ENCODE measurements at regions not wholly inside any gene's neighbourhood (a gene's known extent, or its start where the extent isn't known, plus 50 kb on each side); places are given as distances from the start of the nearest gene placed in this dataset.
A peak's percentile ranks its signal among the peaks of the same experiment; 100 is the strongest.
"Not testable (repeated sequence)": the region's sequence is repeated elsewhere in the genome, so short reads cannot be mapped to it uniquely, and the experiment has no call there.

DNA sequence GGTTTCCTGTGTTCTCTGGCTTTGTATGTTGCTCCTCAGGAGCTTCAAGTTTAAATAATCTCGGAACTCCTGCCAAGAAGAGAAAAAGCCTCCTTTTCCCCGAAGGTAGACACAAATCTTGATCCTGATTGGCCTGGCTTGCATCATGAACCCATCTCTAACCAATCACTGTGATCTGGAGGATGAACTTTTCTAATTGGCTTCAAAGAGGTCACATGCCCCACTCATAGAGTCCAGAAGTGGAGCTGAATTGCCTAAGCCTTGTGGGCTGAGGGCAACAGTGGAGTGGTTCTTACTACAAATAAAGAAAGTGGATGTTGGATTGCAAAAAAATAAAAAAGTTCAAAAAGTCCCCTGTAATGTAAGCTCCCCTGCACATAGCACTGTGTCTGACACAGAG, 245.9 kb downstream of the MID1IP1 start:
- Histone ChIP-seq H3K4me3 (ENCODE audit: insufficient read depth, low read depth, low read length) (no peak overlapping the region), H3K36me3 (replicated peaks; ENCODE audit: control insufficient read depth, insufficient read depth, low read length) (no peaks in the 10 kb centered on the region), H3K27me3 (ENCODE audit: control insufficient read depth, insufficient read depth, low read length) (no peaks in the 10 kb centered on the region)
- no peak for DNase-seq

DNA sequence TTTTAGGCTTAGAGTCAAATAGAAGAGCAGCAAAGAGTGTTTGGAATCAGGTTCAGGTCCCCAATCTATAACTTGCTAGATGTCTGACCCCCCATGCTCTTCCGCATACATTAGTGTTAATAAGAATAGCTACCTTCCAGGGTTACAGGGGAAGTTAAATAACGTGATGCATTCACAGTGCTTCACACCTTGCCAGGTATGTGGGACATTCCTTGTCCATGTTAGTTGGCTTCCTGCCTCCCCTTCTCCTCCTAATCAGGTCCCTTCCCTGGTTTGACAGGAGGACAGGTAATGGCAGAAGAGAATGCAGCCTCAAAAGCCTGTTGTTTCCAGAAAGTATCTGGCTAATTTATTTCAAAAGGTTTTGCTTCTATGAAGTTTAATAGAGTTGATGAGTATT, 248.7 kb downstream of the MID1IP1 start:
- Histone ChIP-seq H3K36me3 (replicated peaks; ENCODE audit: control insufficient read depth, insufficient read depth, low read length) (no peaks in the 10 kb centered on the region; the same call in 1 of the 2 replicates), H3K27me3 (ENCODE audit: control insufficient read depth, insufficient read depth, low read length) (no peaks in the 10 kb centered on the region), H3K4me3 (ENCODE audit: insufficient read depth, low read depth, low read length) (no peak overlapping the region)
- DNase-seq = no peak

DNA sequence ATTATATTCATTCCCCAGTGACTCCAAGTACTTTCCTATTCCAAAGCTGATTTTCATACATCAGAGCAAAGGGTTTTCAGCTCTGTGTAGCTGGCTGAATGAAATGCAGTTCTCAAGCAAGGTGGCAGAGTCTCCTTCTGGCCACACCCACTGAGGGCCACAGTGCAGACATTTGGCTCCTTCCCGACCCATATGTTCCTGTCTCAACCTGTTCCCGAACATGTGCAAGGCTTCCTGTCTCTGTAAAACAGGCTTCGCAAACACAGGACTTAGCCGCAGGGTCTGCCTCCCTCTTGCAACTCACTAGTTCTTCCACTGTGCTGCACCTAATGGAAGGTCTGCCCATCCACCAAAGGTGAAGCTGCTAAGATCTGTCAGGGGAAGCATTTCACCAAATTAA, 249.2 kb downstream of the MID1IP1 start:
- H3K36me3 ChIP-seq (replicated peaks; ENCODE audit: control insufficient read depth, insufficient read depth, low read length) = no peaks in the 10 kb centered on the region; the same call in 1 of the 2 replicates
- DNase-seq = no peak
- no peak overlapping the region for H3K4me3 ChIP-seq (ENCODE audit: insufficient read depth, low read depth, low read length)
- H3K27me3 ChIP-seq (ENCODE audit: control insufficient read depth, insufficient read depth, low read length) = no peaks in the 10 kb centered on the region

DNA sequence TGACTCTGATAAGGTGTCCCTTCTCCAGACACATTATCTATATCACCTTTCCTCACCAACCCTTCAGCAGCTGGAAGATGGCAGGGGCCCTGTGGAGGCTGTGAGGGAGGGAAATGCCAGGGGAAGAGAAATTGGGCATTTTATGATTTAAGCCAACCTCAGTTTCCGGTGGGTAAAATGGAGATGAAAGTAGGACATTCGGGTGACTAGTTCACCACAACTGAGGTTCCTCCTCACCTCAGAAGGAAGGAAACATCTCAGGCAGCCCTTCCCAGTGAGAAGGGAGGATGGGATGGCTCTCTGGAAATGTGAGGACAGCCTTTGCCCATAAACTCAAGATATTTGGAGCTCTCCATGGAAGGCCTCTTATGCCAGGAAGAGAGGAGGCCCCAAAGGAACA, 251.5 kb downstream of the MID1IP1 start:
- Histone ChIP-seq H3K36me3 (replicated peaks; ENCODE audit: control insufficient read depth, insufficient read depth, low read length) (no peaks in the 10 kb centered on the region; the same call in 1 of the 2 replicates), H3K27me3 (ENCODE audit: control insufficient read depth, insufficient read depth, low read length) (no peaks in the 10 kb centered on the region), H3K4me3 (ENCODE audit: insufficient read depth, low read depth, low read length) (no peak overlapping the region)
- no peak for DNase-seq

DNA sequence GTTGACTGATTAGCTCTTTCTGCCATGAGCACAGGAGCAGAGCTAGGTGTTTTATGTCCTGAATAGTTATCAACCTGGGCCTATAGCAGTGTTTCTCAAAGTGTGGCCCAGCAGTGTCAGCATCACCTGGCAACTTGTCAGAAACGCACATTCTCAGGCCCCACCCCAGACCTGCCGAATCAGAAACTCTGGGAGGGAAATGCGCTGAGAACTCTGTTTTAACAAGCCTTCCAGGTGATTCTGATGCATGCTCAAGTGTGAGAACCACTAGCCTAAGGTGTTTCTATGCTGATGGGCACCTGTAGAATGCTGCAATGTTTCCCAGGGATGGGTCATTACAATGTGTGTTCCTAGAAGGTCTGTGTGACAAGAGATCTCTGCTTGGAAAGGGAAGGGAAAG, 257.5 kb downstream of the MID1IP1 start:
- no peak overlapping the region for H3K4me3 ChIP-seq (ENCODE audit: insufficient read depth, low read depth, low read length)
- H3K36me3 ChIP-seq (replicated peaks; ENCODE audit: control insufficient read depth, insufficient read depth, low read length) = no peaks in the 10 kb centered on the region
- no peak for DNase-seq
- no peaks in the 10 kb centered on the region for H3K27me3 ChIP-seq (ENCODE audit: control insufficient read depth, insufficient read depth, low read length)

DNA sequence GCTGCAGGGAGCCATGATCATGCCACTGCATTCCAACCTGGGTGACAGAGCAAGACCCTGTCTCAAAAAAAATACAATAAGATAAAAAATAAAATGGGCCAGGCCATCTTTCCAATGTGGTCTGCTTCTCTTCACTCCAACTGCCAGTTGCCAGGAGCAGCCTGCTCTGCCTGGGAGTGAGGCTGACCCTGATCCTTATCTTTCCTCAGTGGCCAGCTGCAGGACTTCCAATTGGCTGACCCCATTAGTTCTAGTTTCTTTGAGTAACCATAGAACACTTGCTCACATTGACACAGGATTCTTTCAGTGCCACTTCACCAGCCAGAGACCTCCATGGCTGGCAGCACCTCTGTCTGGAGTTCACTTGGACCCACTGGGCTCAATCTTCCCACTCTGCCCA, 258.6 kb downstream of the MID1IP1 start:
- no peak for DNase-seq
- H3K4me3 ChIP-seq (ENCODE audit: insufficient read depth, low read depth, low read length) = no peak overlapping the region
- H3K27me3 ChIP-seq (ENCODE audit: control insufficient read depth, insufficient read depth, low read length) = no peaks in the 10 kb centered on the region
- H3K36me3 ChIP-seq (replicated peaks; ENCODE audit: control insufficient read depth, insufficient read depth, low read length) = no peaks in the 10 kb centered on the region

GRCh38 chrX:39063037-39063436, 261.8 kb downstream of the MID1IP1 start:
- no peak for DNase-seq
- no peaks in the 10 kb centered on the region for H3K27me3 ChIP-seq (ENCODE audit: control insufficient read depth, insufficient read depth, low read length)
- no peak overlapping the region for H3K4me3 ChIP-seq (ENCODE audit: insufficient read depth, low read depth, low read length)
- H3K36me3 ChIP-seq (replicated peaks; ENCODE audit: control insufficient read depth, insufficient read depth, low read length) = no peaks in the 10 kb centered on the region

DNA sequence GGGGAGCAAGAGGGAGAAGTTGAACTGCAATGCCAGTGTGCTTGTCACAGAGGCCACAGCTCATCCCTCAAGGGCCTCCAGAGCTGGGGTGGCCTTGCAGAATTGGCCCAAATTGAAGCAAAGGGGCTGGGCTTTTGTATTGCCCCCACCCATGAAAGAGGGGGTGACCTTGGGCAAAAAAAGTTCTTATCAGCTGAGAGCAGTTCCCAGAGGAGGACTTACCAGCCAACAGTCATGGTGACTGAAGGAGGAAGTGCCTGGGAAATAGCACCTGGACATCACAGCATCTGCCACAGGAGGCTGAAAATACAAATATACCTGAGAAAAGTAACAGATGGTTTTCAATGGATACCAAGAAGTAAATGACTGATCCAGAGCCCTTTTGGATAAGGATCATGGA, 262.4 kb downstream of the MID1IP1 start:
- Histone ChIP-seq H3K27me3 (ENCODE audit: control insufficient read depth, insufficient read depth, low read length) (no peaks in the 10 kb centered on the region), H3K4me3 (ENCODE audit: insufficient read depth, low read depth, low read length) (no peak overlapping the region)
- DNase-seq = no peak

DNA sequence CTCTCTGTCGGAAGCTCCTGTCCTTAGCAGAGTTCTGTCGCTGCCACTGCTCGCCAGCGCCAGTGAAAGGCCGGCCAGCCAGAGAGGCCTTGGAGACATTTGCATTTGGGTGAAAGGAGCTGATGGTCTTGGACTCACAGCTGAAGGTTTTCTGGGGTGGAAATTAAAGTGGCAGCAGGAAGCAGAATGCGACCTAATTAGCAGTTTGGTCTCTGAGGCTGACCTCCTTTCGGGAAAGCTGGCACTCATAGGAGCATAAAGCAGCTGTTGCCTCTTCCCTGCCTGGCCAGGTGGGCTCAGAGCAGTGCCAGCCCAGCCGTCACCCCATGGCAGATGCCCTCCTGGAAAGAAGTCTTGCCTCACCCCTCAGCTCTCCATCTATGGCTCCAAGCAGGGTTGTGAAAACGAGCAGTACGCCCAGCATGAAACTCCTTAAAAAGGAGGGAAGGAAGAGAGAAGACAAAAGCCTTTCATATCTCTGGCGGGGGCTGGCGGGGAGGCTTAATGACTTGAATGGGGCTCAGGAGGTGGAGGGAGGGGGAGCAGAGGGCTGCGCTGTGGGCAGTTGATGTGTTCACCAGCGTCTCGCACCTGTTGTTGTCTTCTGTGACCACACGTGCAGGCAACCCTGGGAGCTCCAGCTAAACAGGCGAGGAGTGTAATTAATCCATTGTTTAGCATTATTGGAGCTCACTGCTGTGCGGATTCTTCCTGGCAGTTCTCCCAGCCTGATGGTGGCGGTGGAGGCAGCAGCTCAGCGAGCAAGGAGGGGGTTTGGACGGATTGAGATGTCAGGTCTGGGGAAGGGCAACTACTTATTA, 264.0 kb downstream of the MID1IP1 start:
- H3K4me3 ChIP-seq (ENCODE audit: insufficient read depth, low read depth, low read length) = no peak overlapping the region
- H3K27me3 ChIP-seq (ENCODE audit: control insufficient read depth, insufficient read depth, low read length) = no peaks in the 10 kb centered on the region
- no peaks in the 10 kb centered on the region for H3K36me3 ChIP-seq (replicated peaks; ENCODE audit: control insufficient read depth, insufficient read depth, low read length)
- DNase-seq = peak; percentile 79

More for the DNA sequence above, 262.4 kb downstream of the MID1IP1 start:
- no peaks in the 10 kb centered on the region for H3K36me3 ChIP-seq (replicated peaks; ENCODE audit: control insufficient read depth, insufficient read depth, low read length)

GRCh38 chrX:39067866-39068265, 266.6 kb downstream of the MID1IP1 start:
- Histone ChIP-seq H3K36me3 (replicated peaks; ENCODE audit: control insufficient read depth, insufficient read depth, low read length) (no peaks in the 10 kb centered on the region), H3K4me3 (ENCODE audit: insufficient read depth, low read depth, low read length) (no peak overlapping the region), H3K27me3 (ENCODE audit: control insufficient read depth, insufficient read depth, low read length) (no peaks in the 10 kb centered on the region)
- DNase-seq = no peak

DNA sequence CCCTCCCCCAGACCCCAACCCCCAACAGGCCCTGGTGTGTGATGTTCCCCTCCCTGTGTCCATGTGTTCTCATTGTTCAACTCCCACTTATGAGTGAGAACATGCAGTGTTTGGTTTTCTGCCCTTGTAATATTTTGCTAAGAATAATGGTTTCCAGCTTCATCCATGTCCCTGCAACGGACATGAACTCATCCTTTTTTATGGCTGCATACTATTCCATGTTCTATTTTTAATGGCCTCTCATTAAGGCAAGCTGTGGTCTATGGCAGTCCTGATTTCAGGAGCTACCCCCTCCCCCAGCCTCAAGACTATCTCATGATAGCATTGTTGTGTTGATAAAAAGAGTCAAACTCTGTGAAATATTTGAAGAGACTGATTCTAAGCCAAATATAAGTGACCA, 267.4 kb downstream of the MID1IP1 start:
- H3K27me3 ChIP-seq (ENCODE audit: control insufficient read depth, insufficient read depth, low read length); DNase-seq; H3K4me3 ChIP-seq (ENCODE audit: insufficient read depth, low read depth, low read length); H3K36me3 ChIP-seq (replicated peaks; ENCODE audit: control insufficient read depth, insufficient read depth, low read length): not testable (repeated sequence)

- peak; percentile 26 for DNase-seq
- Histone ChIP-seq H3K4me3 (ENCODE audit: insufficient read depth, low read depth, low read length) (no peak overlapping the region), H3K36me3 (replicated peaks; ENCODE audit: control insufficient read depth, insufficient read depth, low read length) (no peaks in the 10 kb centered on the region), H3K27me3 (ENCODE audit: control insufficient read depth, insufficient read depth, low read length) (no peaks in the 10 kb centered on the region)
These were observed 268.8 kb downstream of the MID1IP1 start for GRCh38 chrX:39070009-39070408.

- H3K4me3 ChIP-seq (ENCODE audit: insufficient read depth, low read depth, low read length) = no peak overlapping the region
- no peaks in the 10 kb centered on the region for H3K36me3 ChIP-seq (replicated peaks; ENCODE audit: control insufficient read depth, insufficient read depth, low read length)
- no peaks in the 10 kb centered on the region for H3K27me3 ChIP-seq (ENCODE audit: control insufficient read depth, insufficient read depth, low read length)
- DNase-seq = no peak
These were observed 271.9 kb downstream of the MID1IP1 start for GRCh38 chrX:39073131-39073530.

DNA sequence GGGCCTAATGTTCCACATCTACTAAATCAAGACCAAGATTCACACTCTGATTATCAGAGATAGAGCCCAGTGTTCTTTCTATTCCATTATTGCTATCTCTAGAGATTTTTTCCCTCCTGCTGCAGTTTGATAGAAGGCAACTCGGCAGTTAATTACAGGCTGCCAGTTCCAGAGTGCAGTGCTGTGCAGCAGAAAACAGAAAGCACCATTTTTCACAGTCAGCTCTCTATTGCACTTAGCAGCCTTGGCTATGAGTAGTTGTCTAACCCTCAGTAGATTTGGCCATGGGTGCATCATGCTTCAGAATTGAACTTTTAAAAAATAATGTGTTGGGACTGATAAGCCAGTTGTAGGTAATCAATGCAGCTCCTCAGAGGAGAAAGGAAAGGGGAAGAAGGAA, 295.3 kb downstream of the MID1IP1 start:
- DNase-seq = peak; percentile 2
- H3K36me3 ChIP-seq (replicated peaks; ENCODE audit: control insufficient read depth, insufficient read depth, low read length) = no peaks in the 10 kb centered on the region

DNA sequence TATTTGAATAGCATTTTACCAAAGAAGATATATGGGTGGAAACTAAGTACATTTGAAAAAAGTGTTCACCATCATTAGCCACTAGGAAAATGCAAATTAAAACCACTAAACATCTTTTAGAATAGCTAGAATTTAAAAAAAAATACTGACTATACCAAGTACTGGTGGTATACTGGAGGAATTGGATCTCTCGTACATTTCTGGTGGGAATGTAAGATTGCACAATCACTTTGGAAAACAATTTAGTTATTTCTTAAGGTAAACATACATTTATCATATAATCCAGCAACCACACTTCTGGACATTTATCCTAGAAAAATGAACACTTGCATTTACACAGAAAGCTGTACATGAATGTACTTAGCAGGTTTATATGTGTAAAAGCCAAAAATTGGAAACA, 303.5 kb downstream of the MID1IP1 start:
- Histone ChIP-seq H3K27me3 (ENCODE audit: control insufficient read depth, insufficient read depth, low read length) (no peaks in the 10 kb centered on the region), H3K4me3 (ENCODE audit: insufficient read depth, low read depth, low read length) (no peak overlapping the region), H3K36me3 (replicated peaks; ENCODE audit: control insufficient read depth, insufficient read depth, low read length) (no peaks in the 10 kb centered on the region)
- DNase-seq = no peak

More for the DNA sequence above, 295.3 kb downstream of the MID1IP1 start:
- Histone ChIP-seq H3K27me3 (ENCODE audit: control insufficient read depth, insufficient read depth, low read length) (no peaks in the 10 kb centered on the region), H3K4me3 (ENCODE audit: insufficient read depth, low read depth, low read length) (no peak overlapping the region)

- Histone ChIP-seq H3K4me3 (ENCODE audit: insufficient read depth, low read depth, low read length) (no peak overlapping the region), H3K27me3 (ENCODE audit: control insufficient read depth, insufficient read depth, low read length) (no peaks in the 10 kb centered on the region), H3K36me3 (replicated peaks; ENCODE audit: control insufficient read depth, insufficient read depth, low read length) (no peaks in the 10 kb centered on the region)
- no peak for DNase-seq
These were observed 310.9 kb downstream of the MID1IP1 start for GRCh38 chrX:39112143-39112542.

Measured in H7 (cell line).